CD4-positive, alpha-beta memory T cell (primary cell): ENCODE measurements at regions not wholly inside any gene's neighbourhood (a gene's known extent, or its start where the extent isn't known, plus 50 kb on each side); places are given as distances from the start of the nearest gene placed in this dataset.

ENCODE experiments used
- CTCF ChIA-PET: fragments of 350-600 bp; sonication (Branson Sonifier 250); formaldehyde crosslinking; loops from one replicate; lab custom pipeline; 2021; ENCODE audit warnings: inconsistent platforms; ENCODE audit not compliant: partially characterized antibody; lab: Charles Lee
- POLR2A ChIA-PET: fragments of 350-600 bp; sonication (Branson Sonifier 250); formaldehyde crosslinking; loops from one replicate; lab custom pipeline; 2021; ENCODE audit not compliant: partially characterized antibody; lab: Charles Lee
- DNase-seq, 5 donors: peaks; one replicate each; pipeline versions ENCODE4 v3.0.0 to v3.0.0-alpha.2; 2020 to 2022; ENCODE audit warnings: mixed read lengths in 1 of 5
- H3K27ac ChIP-seq: one replicate; pipeline ENCODE4 v1.7.0; 2013; ENCODE audit warnings: low read depth, low read length
- H3K27me3 ChIP-seq: 2 replicates; pipeline ENCODE4 v1.7.0; 2013; ENCODE audit warnings: mild to moderate bottlenecking, low read length, moderate library complexity; ENCODE audit not compliant: insufficient read depth
- H3K36me3 ChIP-seq: 2 replicates; pipeline ENCODE4 v1.7.0; 2013; ENCODE audit warnings: mild to moderate bottlenecking, low read length, moderate library complexity; ENCODE audit not compliant: insufficient read depth
- H3K4me1 ChIP-seq: 2 replicates; pipeline ENCODE4 v1.7.0; 2013; ENCODE audit warnings: mild to moderate bottlenecking, low read length, moderate library complexity; ENCODE audit not compliant: insufficient read depth
- H3K4me3 ChIP-seq, 2 donors: one replicate each; pipeline ENCODE4 v1.7.0; 2013; ENCODE audit warnings: low read length in 2 of 2, mild to moderate bottlenecking in 1 of 2
- H3K9me3 ChIP-seq, 2 donors: one replicate each; pipeline ENCODE4 v1.7.0; 2013; ENCODE audit warnings: low read length in 2 of 2, control low read depth in 1 of 2; ENCODE audit not compliant: control insufficient read depth in 1 of 2
- H3K27ac Mint-ChIP-seq, 7 donors: one replicate each; pipeline ENCODE4 v1.8.0; 2020 to 2021; ENCODE audit warnings: mixed read lengths in 7 of 7, mild to moderate bottlenecking in 6 of 7, inconsistent platforms in 3 of 7, moderate library complexity in 3 of 7
- H3K27me3 Mint-ChIP-seq, 2 donors: one replicate each; pipeline ENCODE4 v1.8.0; 2020 to 2021; ENCODE audit warnings: mixed read lengths in 2 of 2
- H3K36me3 Mint-ChIP-seq, 2 donors: one replicate each; pipeline ENCODE4 v1.8.0; 2020 to 2021; ENCODE audit warnings: mixed read lengths in 2 of 2, inconsistent platforms in 1 of 2, mild to moderate bottlenecking in 1 of 2
- H3K4me1 Mint-ChIP-seq, 4 donors: one replicate each; pipeline ENCODE4 v1.8.0; 2020 to 2021; ENCODE audit warnings: mixed read lengths in 4 of 4, mild to moderate bottlenecking in 1 of 4
- H3K4me3 Mint-ChIP-seq, 8 donors: one replicate each; pipeline ENCODE4 v1.8.0; 2020 to 2021; ENCODE audit warnings: mixed read lengths in 8 of 8, mild to moderate bottlenecking in 7 of 8, moderate library complexity in 6 of 8, inconsistent platforms in 3 of 8
- H3K9me3 Mint-ChIP-seq, 8 donors: one replicate each; pipeline ENCODE4 v1.8.0; 2020 to 2021; ENCODE audit warnings: mixed read lengths in 8 of 8, mild to moderate bottlenecking in 5 of 8, inconsistent platforms in 3 of 8, moderate library complexity in 1 of 8
- intact Hi-C: fragments of 100-400 bp; cut with micrococcal nuclease; formaldehyde crosslinking; loops from one replicate; pipeline ENCODE4 v1.15.1; 2023

DNA sequence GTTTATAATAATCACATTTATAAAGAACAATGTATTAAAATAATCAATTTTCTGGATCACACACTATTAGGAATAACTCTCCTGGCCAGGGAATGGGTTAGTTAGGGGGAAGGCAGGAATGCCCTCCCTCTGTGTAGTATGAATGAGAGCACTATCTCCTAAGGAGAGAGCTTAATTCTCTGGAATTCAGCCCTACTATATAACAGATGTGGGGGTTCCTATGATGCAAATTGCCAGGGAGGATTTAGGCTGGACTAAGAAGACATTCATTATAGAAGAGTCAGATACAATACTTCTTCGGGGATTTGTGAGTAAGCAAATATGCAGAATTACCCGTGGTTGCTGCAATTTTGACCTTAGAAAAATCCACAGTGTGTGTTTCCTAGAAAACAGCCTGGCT, 250.1 kb upstream of the VRK2 start:
- no peaks in the 10 kb centered on the region for H3K27me3 ChIP-seq
- H3K36me3 ChIP-seq = no peaks in the 10 kb centered on the region
- no peak overlapping the region for H3K27ac ChIP-seq
- Mint-ChIP-seq H3K9me3 (peaks cover 4 to 25% (median 5%) of the 10 kb centered on the region in 8 donors), H3K27me3 (no peaks in the 10 kb centered on the region), H3K4me3 (no peak overlapping the region), H3K27ac (no peak overlapping the region), H3K36me3 (peaks cover 0 to 2% of the 10 kb centered on the region in 2 donors), H3K4me1 (no peaks in the 10 kb centered on the region)
- CTCF ChIA-PET = no interaction called here
- DNase-seq = no peak
- intact Hi-C loops = no loop called here
- POLR2A ChIA-PET = no interaction called here
- H3K4me3 ChIP-seq = no peak overlapping the region
- no peaks in the 10 kb centered on the region for H3K4me1 ChIP-seq
- H3K9me3 ChIP-seq = no peaks in the 10 kb centered on the region

DNA sequence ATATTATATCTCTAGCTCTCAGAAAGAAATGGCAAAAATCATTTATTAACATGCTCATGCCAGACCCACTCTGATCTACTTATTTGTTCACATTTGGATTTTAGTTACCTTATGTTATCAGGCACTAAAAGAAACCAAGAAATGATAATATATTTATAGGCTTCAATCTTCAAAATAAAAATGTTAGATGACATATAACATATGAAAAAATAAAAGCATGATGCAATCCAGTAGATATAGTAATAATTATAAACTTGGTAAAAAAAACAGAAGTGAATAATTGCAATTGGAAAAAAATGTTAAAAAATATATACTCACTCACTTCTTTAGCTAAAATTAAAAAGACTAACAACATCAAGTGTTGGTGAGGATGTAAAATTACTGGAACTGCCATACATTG, 248.3 kb upstream of the VRK2 start:
- no peak overlapping the region for H3K4me3 Mint-ChIP-seq
- intact Hi-C loops = no loop called here

DNA sequence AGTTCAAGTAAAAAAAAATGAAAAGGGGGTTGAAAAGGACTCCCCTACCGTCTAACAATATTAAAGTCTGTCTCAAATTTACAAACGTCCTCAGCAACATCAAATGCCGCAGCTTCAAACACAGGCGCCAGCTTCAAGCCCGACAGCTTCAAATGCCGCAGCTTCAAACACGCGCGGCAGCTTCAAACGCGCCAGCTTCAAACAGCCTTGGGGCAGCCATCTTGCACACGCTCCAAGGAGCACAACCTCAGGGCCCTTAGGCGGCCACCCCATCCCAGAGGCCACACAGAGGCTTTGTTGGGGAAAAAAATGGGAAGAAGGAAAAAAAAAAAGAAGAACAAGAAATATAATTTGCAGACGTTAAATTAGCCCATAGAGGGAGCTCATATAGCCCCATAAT, 244.4 kb upstream of the VRK2 start:
- H3K4me3 ChIP-seq = no peak overlapping the region
- H3K27me3 Mint-ChIP-seq = no peaks in the 10 kb centered on the region
- H3K4me3 Mint-ChIP-seq = no peak overlapping the region
- ChIA-PET CTCF (no interaction called here), POLR2A (no interaction called here)
- no peak overlapping the region for H3K27ac Mint-ChIP-seq
- DNase-seq = no peak
- peaks cover 0 to 6% of the 10 kb centered on the region in 2 donors for H3K36me3 Mint-ChIP-seq
- no peak overlapping the region for H3K27ac ChIP-seq
- no peaks in the 10 kb centered on the region for H3K4me1 ChIP-seq
- H3K9me3 Mint-ChIP-seq = peaks cover 4 to 21% (median 5%) of the 10 kb centered on the region in 8 donors
- no peaks in the 10 kb centered on the region for H3K36me3 ChIP-seq
- H3K4me1 Mint-ChIP-seq = no peaks in the 10 kb centered on the region
- H3K9me3 ChIP-seq = no peaks in the 10 kb centered on the region
- intact Hi-C loops = no loop called here
- no peaks in the 10 kb centered on the region for H3K27me3 ChIP-seq

More for the DNA sequence above, 248.3 kb upstream of the VRK2 start:
- Mint-ChIP-seq H3K27me3 (no peaks in the 10 kb centered on the region), H3K9me3 (peaks cover 4 to 21% (median 5%) of the 10 kb centered on the region in 8 donors), H3K27ac (no peak overlapping the region), H3K4me1 (no peaks in the 10 kb centered on the region), H3K36me3 (peaks cover 0 to 6% of the 10 kb centered on the region in 2 donors)
- Histone ChIP-seq H3K27ac (no peak overlapping the region), H3K4me1 (no peaks in the 10 kb centered on the region), H3K9me3 (no peaks in the 10 kb centered on the region), H3K36me3 (no peaks in the 10 kb centered on the region), H3K4me3 (no peak overlapping the region), H3K27me3 (no peaks in the 10 kb centered on the region)
- ChIA-PET POLR2A (no interaction called here), CTCF (no interaction called here)
- no peak for DNase-seq

DNA sequence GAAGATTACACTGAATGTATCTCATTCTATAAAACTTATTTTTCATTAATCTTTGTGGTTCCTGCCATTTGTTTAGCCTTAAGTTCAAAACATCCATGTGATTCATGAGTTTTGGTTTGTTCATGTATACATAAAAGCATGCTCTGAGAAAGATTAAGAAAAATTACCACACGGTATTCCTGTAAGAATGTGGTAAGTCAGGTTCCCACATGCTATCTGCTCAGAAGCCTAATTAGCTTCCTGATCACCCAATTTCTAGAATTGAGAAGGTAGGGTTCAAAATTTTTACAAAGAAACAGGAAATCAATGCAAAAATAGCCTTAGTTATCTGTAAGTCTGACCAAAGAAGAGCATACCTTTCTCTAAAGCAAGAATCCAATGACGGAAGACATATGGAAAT, 241.6 kb upstream of the VRK2 start:
- no peak overlapping the region for H3K4me3 Mint-ChIP-seq
- POLR2A ChIA-PET = no interaction called here
- no peaks in the 10 kb centered on the region for H3K4me1 Mint-ChIP-seq
- H3K27ac Mint-ChIP-seq = no peak overlapping the region
- peaks cover 0 to 6% (median 2%) of the 10 kb centered on the region in 8 donors for H3K9me3 Mint-ChIP-seq
- no peak overlapping the region for H3K27ac ChIP-seq
- no peak overlapping the region for H3K4me3 ChIP-seq
- no peaks in the 10 kb centered on the region for H3K36me3 ChIP-seq
- no peaks in the 10 kb centered on the region for H3K27me3 ChIP-seq
- peaks cover 0 to 6% of the 10 kb centered on the region in 2 donors for H3K36me3 Mint-ChIP-seq
- intact Hi-C loops = no loop called here
- no peak for DNase-seq
- CTCF ChIA-PET = interaction anchor here (1.2 kb wide), 1 partner anchor 11 kb away, joined by 3 read pairs; no protein-coding TSS in a partner anchor
- no peaks in the 10 kb centered on the region for H3K9me3 ChIP-seq
- peaks cover 0 to 2% of the 10 kb centered on the region in 2 donors for H3K27me3 Mint-ChIP-seq
- H3K4me1 ChIP-seq = no peaks in the 10 kb centered on the region

DNA sequence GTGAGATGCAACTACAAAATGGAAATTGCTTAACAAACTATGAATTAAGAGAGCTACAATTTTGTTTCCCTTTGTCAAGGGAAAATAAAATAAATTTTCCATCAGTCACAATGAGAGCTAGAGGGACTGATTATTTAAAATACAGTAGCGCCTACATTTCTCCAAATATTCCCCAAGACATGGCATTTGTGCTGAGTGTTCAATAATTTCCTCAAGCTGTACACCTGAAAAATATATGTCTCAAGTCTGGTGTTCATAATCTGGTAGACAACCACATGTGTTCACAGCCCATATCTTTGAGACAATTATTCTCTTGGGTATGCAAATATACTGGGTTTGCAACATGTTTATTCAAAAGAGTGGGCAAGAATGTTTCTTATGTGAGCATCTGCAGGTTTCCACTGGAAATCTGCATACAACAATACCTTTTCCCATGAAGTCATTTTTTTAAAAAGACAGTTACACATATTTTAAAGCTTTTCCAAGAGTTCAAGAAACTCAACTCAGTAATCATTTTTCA, 240.1 kb upstream of the VRK2 start:
- H3K4me3 ChIP-seq = no peak overlapping the region
- no peaks in the 10 kb centered on the region for H3K27me3 ChIP-seq
- POLR2A ChIA-PET = no interaction called here
- peaks cover 0 to 6% (median under 1%) of the 10 kb centered on the region in 8 donors for H3K9me3 Mint-ChIP-seq
- H3K27ac Mint-ChIP-seq = no peak overlapping the region
- H3K27me3 Mint-ChIP-seq = peaks cover 0 to 2% of the 10 kb centered on the region in 2 donors
- no peak overlapping the region for H3K4me3 Mint-ChIP-seq
- peaks cover 0 to 4% of the 10 kb centered on the region in 2 donors for H3K36me3 Mint-ChIP-seq
- CTCF ChIA-PET = no interaction called here
- no peaks in the 10 kb centered on the region for H3K9me3 ChIP-seq
- no peaks in the 10 kb centered on the region for H3K4me1 Mint-ChIP-seq
- H3K36me3 ChIP-seq = no peaks in the 10 kb centered on the region
- no peak for DNase-seq
- intact Hi-C loops = no loop called here
- no peak overlapping the region for H3K27ac ChIP-seq
- H3K4me1 ChIP-seq = no peaks in the 10 kb centered on the region

DNA sequence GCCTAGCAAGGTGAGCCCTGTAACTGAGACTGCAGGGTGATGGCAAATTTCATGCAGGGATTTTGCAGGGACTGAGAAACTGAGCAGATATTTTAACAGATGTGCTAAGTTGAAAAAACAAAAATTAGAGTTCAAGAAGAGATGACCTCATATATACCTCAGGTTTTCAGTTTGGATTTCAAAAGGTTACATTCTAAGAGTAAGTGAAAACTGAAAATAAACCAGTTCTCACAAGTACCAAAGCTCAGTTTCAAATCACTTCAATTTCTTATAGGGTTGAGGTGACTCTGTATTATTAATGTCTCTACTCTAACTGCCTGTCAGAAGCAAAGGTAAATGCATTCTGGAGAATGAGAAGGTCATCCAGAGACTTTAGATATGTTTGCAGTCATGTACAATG, 237.4 kb upstream of the VRK2 start:
- Mint-ChIP-seq H3K9me3 (no peaks in the 10 kb centered on the region), H3K27ac (no peak overlapping the region), H3K36me3 (no peaks in the 10 kb centered on the region), H3K27me3 (peaks cover 0 to 2% of the 10 kb centered on the region in 2 donors), H3K4me3 (no peak overlapping the region), H3K4me1 (no peaks in the 10 kb centered on the region)
- ChIA-PET POLR2A (no interaction called here), CTCF (no interaction called here)
- Histone ChIP-seq H3K9me3 (no peaks in the 10 kb centered on the region), H3K4me1 (no peaks in the 10 kb centered on the region), H3K27me3 (no peaks in the 10 kb centered on the region), H3K4me3 (no peak overlapping the region), H3K36me3 (no peaks in the 10 kb centered on the region), H3K27ac (no peak overlapping the region)
- intact Hi-C loops = no loop called here
- no peak for DNase-seq

DNA sequence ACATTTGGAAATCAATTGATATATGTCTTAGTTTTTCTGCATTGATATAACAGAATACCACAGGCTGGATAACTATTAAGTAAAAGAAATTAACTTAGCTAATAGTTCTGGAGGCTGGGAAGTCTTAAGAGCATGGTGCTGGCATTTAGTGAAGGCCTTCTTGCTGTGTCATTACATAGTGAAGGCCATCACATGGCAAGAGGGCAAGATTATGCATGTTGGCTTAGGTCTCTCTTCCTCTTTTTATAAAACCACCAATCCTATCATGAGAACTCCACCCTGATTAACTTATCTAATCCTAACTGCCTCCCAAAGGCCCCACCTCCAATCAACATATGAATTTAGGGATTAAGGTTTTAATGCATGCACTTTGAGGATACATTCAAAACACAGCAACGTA, 225.5 kb upstream of the VRK2 start:
- no peak overlapping the region for H3K4me3 Mint-ChIP-seq
- POLR2A ChIA-PET = no interaction called here

DNA sequence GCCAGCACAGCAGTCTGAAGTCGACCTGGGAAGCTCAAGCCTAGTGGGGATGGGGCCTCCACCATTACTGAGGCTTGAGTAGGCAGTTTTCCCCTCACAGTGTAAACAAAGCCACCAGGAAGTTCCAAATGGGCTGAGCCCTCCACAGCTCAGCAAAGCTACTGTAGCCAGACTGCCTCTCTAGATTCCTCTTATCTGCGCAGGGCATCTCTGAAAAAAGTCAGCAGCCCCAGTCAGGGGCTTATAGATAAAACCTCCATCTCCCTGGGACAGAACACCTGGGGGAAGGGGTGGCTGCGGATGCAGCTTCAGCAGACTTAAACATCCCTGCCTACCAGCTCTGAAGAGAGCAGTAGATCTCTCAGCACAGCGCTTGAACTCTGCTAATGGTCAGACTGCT, 218.4 kb upstream of the VRK2 start:
- no peaks in the 10 kb centered on the region for H3K4me1 ChIP-seq
- ChIA-PET CTCF (no interaction called here), POLR2A (no interaction called here)
- intact Hi-C loops = no loop called here
- Mint-ChIP-seq H3K27ac (no peak overlapping the region), H3K4me3 (no peak overlapping the region), H3K4me1 (no peaks in the 10 kb centered on the region), H3K9me3 (peaks cover 0 to 50% (median 27%) of the 10 kb centered on the region in 8 donors), H3K36me3 (no peaks in the 10 kb centered on the region), H3K27me3 (no peaks in the 10 kb centered on the region)
- H3K27me3 ChIP-seq = no peaks in the 10 kb centered on the region
- no peaks in the 10 kb centered on the region for H3K9me3 ChIP-seq
- H3K36me3 ChIP-seq = no peaks in the 10 kb centered on the region
- H3K4me3 ChIP-seq = no peak overlapping the region
- no peak overlapping the region for H3K27ac ChIP-seq
- no peak for DNase-seq

More for the DNA sequence above, 225.5 kb upstream of the VRK2 start:
- CTCF ChIA-PET = no interaction called here
- no peaks in the 10 kb centered on the region for H3K4me1 Mint-ChIP-seq
- H3K36me3 Mint-ChIP-seq = no peaks in the 10 kb centered on the region
- H3K27ac Mint-ChIP-seq = no peak overlapping the region
- Histone ChIP-seq H3K27me3 (no peaks in the 10 kb centered on the region), H3K9me3 (no peaks in the 10 kb centered on the region), H3K27ac (no peak overlapping the region), H3K4me3 (no peak overlapping the region), H3K36me3 (no peaks in the 10 kb centered on the region), H3K4me1 (no peaks in the 10 kb centered on the region)
- H3K27me3 Mint-ChIP-seq = peaks cover 0 to 2% of the 10 kb centered on the region in 2 donors
- intact Hi-C loops = no loop called here
- peaks cover 3 to 18% (median 11%) of the 10 kb centered on the region in 8 donors for H3K9me3 Mint-ChIP-seq
- no peak for DNase-seq
